Fibroblast of lung (primary cell): ENCODE measurements at regions not wholly inside any gene's neighbourhood (a gene's known extent, or its start where the extent isn't known, plus 50 kb on each side); places are given as distances from the start of the nearest gene placed in this dataset.

Source experiments
- DNase-seq, 2 donors: peaks; one replicate each; pipeline versions ENCODE4 v3.0.0 to v3.0.0-alpha.2; 2010; ENCODE audit warnings: low read depth in 2 of 2
- H2AFZ ChIP-seq: 2 replicates; pipeline ENCODE4 v1.5.1; 2012; ENCODE audit warnings: low read length, control low read depth, inconsistent platforms
- H3K27ac ChIP-seq: 2 replicates; pipeline ENCODE4 v1.5.1; 2011; ENCODE audit warnings: low read length, control low read depth; ENCODE audit not compliant: insufficient read depth
- H3K27me3 ChIP-seq: 2 replicates; pipeline ENCODE4 v1.5.1; 2011; ENCODE audit warnings: mild to moderate bottlenecking, low read length; ENCODE audit not compliant: control insufficient read depth, insufficient read depth
- H3K36me3 ChIP-seq: 2 replicates; pipeline ENCODE4 v1.5.1; 2011; ENCODE audit warnings: low read length; ENCODE audit not compliant: control insufficient read depth, insufficient read depth
- H3K4me1 ChIP-seq: 2 replicates; pipeline ENCODE4 v1.5.1; 2011; ENCODE audit warnings: low read length; ENCODE audit not compliant: control insufficient read depth, insufficient read depth; ENCODE audit errors: extremely low read depth
- H3K4me2 ChIP-seq: 2 replicates; pipeline ENCODE4 v1.5.1; 2011; ENCODE audit warnings: low read length, control low read depth; ENCODE audit not compliant: insufficient read depth; ENCODE audit errors: extremely low read depth
- H3K4me3 ChIP-seq, 4 experiments: fragments of 200-600 bp in 1 of 4; sonication (generic) in 1 of 4; replicated peaks in 1 of 4; 2 replicates each; pipeline ENCODE4 v1.5.1; 2011 to 2016; ENCODE audit warnings: low read length in 4 of 4, low read depth in 3 of 4, mild to moderate bottlenecking in 3 of 4, control low read depth in 2 of 4, inconsistent platforms in 1 of 4, mixed read lengths in 1 of 4; ENCODE audit not compliant: insufficient read depth in 1 of 4; ENCODE audit errors: control extremely low read depth in 1 of 4
- H3K79me2 ChIP-seq: 2 replicates; pipeline ENCODE4 v1.5.1; 2012; ENCODE audit warnings: mild to moderate bottlenecking, low read length, inconsistent platforms; ENCODE audit not compliant: control insufficient read depth, insufficient read depth
- H3K9ac ChIP-seq: 2 replicates; pipeline ENCODE4 v1.5.1; 2011; ENCODE audit warnings: mild to moderate bottlenecking, low read length, control low read depth; ENCODE audit not compliant: insufficient read depth
- H3K9me3 ChIP-seq: 2 replicates; pipeline ENCODE4 v1.5.1; 2012; ENCODE audit warnings: low read depth, low read length; ENCODE audit not compliant: control insufficient read depth, insufficient read depth
- H4K20me1 ChIP-seq: 2 replicates; pipeline ENCODE4 v1.5.1; 2011; ENCODE audit warnings: low read length; ENCODE audit not compliant: control insufficient read depth, insufficient read depth; ENCODE audit errors: extremely low read depth
- EZH2 ChIP-seq: IDR thresholded peaks from 2 replicates; pipeline ENCODE4 v1.5.1; 2012; ENCODE audit warnings: low read length, control low read depth, mild to moderate bottlenecking; ENCODE audit errors: missing control alignments
- TF ChIP-seq, protein P1 (sequence below), 2 donors: IDR thresholded peaks in 1 of 2; conservative IDR thresholded peaks in 1 of 2; 1 replicate in 1 of 2; 2 replicates in 1 of 2; pipeline ENCODE4 v1.5.1; 2011 to 2012; ENCODE audit warnings: low read length in 2 of 2, control low read depth in 1 of 2, inconsistent platforms in 1 of 2, low read depth in 1 of 2, mild to moderate bottlenecking in 1 of 2

DNA sequence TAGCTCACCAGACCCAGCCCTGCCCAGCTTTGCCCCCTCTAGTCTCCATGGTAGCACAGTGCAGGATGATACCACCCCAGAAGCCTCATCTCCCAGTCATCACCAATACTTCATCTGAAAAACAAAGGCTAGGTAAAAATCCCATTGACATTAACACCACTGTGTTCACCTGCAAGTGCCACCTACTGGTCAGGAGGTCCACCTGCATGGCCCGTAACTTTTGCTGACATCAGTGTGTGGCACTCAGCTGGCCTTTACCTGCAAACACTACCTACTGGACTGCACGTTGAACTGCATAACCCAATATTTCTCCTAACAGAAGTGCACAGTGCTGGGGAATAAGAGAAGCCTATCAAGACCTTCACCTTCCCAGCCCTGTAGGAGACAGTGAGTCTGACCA is 234.7 kb upstream of the ADGRB3 start:
- Histone ChIP-seq H3K36me3 (no peaks in the 10 kb centered on the region), H4K20me1 (no peaks in the 10 kb centered on the region), H3K27me3 (no peaks in the 10 kb centered on the region), H3K27ac (no peak overlapping the region), H3K4me1 (no peaks in the 10 kb centered on the region), H3K9ac (no peak overlapping the region), H3K4me2 (no peak overlapping the region), H3K4me3 (no peak overlapping the region), H3K79me2 (no peaks in the 10 kb centered on the region), H3K9me3 (no peaks in the 10 kb centered on the region), H2AFZ (no peak overlapping the region)
- TF ChIP-seq, protein P1, sequence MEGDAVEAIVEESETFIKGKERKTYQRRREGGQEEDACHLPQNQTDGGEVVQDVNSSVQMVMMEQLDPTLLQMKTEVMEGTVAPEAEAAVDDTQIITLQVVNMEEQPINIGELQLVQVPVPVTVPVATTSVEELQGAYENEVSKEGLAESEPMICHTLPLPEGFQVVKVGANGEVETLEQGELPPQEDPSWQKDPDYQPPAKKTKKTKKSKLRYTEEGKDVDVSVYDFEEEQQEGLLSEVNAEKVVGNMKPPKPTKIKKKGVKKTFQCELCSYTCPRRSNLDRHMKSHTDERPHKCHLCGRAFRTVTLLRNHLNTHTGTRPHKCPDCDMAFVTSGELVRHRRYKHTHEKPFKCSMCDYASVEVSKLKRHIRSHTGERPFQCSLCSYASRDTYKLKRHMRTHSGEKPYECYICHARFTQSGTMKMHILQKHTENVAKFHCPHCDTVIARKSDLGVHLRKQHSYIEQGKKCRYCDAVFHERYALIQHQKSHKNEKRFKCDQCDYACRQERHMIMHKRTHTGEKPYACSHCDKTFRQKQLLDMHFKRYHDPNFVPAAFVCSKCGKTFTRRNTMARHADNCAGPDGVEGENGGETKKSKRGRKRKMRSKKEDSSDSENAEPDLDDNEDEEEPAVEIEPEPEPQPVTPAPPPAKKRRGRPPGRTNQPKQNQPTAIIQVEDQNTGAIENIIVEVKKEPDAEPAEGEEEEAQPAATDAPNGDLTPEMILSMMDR (conservative IDR thresholded peaks at IDR 0.05 in 1 of 2, IDR thresholded peaks at IDR 0.05 in 1 of 2; ENCODE audit: low read depth in 1 of 2, low read length in 2 of 2) = no peak
- TF ChIP-seq EZH2 = no peak
- no peak for DNase-seq

DNA sequence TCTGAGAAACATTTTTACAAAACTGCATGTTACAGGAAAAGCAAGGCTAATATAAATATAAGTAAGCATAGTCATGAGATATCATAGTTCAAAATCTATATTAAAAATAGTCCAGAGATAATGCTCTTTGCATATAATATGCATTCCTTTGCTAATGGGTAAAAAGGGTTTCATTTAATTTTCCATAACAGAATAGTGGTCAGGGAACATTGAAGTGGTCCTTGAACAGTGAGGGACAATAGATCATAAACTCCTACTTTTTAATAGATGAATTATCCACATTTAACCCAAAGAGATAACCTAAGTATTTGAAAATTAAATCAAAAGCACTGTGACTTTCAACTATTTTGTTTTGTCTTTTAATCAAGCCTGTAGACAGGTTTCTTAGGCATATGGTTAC is 243.1 kb upstream of the ADGRB3 start:
- H3K4me1 ChIP-seq = no peaks in the 10 kb centered on the region
- no peak overlapping the region for H3K27ac ChIP-seq
- no peak overlapping the region for H3K4me2 ChIP-seq
- H3K9me3 ChIP-seq = no peaks in the 10 kb centered on the region
- H4K20me1 ChIP-seq = no peaks in the 10 kb centered on the region
- no peaks in the 10 kb centered on the region for H3K36me3 ChIP-seq
- TF ChIP-seq, protein P1 (conservative IDR thresholded peaks at IDR 0.05 in 1 of 2, IDR thresholded peaks at IDR 0.05 in 1 of 2; ENCODE audit: low read depth in 1 of 2, low read length in 2 of 2) = no peak
- TF ChIP-seq EZH2 = no peak
- H3K9ac ChIP-seq = no peak overlapping the region
- no peaks in the 10 kb centered on the region for H3K27me3 ChIP-seq
- H3K79me2 ChIP-seq = no peaks in the 10 kb centered on the region
- no peak for DNase-seq
- no peak overlapping the region for H3K4me3 ChIP-seq
- no peak overlapping the region for H2AFZ ChIP-seq

- H3K27me3 ChIP-seq = no peaks in the 10 kb centered on the region
- no peaks in the 10 kb centered on the region for H4K20me1 ChIP-seq
- DNase-seq = no peak
- TF ChIP-seq, protein P1 (conservative IDR thresholded peaks at IDR 0.05 in 1 of 2, IDR thresholded peaks at IDR 0.05 in 1 of 2; ENCODE audit: low read depth in 1 of 2, low read length in 2 of 2) = no peak
- no peak for TF ChIP-seq EZH2
- H3K4me3 ChIP-seq = no peak overlapping the region
- no peak overlapping the region for H3K9ac ChIP-seq
- no peak overlapping the region for H3K4me2 ChIP-seq
- no peaks in the 10 kb centered on the region for H3K36me3 ChIP-seq
- no peaks in the 10 kb centered on the region for H3K9me3 ChIP-seq
- H2AFZ ChIP-seq = no peak overlapping the region
- H3K4me1 ChIP-seq = no peaks in the 10 kb centered on the region
- no peaks in the 10 kb centered on the region for H3K79me2 ChIP-seq
- H3K27ac ChIP-seq = no peak overlapping the region
Observed at GRCh38 chr6:68372991-68373390, 262.1 kb upstream of the ADGRB3 start.
